GM23338 (cell line): ENCODE measurements at regions not wholly inside any gene's neighbourhood (a gene's known extent, or its start where the extent isn't known, plus 50 kb on each side); places are given as distances from the start of the nearest gene placed in this dataset.

Source experiments
- ATAC-seq: fragments of 200-7000 bp; cut with Tn5 transposase; 3 replicates; pipeline ENCODE4 v1.9.1; 2020
- DNase-seq: peaks from one replicate; pipeline ENCODE4 v3.0.0-alpha.2; 2015; ENCODE audit warnings: low spot score
- H2AFZ ChIP-seq: fragments of 200-600 bp; sonication (generic); 2 replicates; pipeline ENCODE4 v1.8.0; 2016; ENCODE audit warnings: antibody characterized with exemption, mild to moderate bottlenecking, moderate library complexity
- H3F3A ChIP-seq: fragments of 200-600 bp; sonication (generic); replicated peaks from 2 replicates; pipeline ENCODE4 v1.8.0; 2017; ENCODE audit warnings: antibody characterized with exemption, mixed run types, low read depth
- H3K27ac ChIP-seq: fragments of 200-600 bp; sonication (generic); 2 replicates; pipeline ENCODE4 v1.6.1; 2016; ENCODE audit warnings: low read depth
- H3K27me3 ChIP-seq: fragments of 200-600 bp; sonication (generic); 2 replicates; pipeline ENCODE4 v1.8.0; 2016; ENCODE audit warnings: mild to moderate bottlenecking, mixed run types, moderate library complexity; ENCODE audit not compliant: insufficient read depth
- H3K36me3 ChIP-seq: fragments of 200-600 bp; sonication (generic); 2 replicates; pipeline ENCODE4 v1.8.0; 2016; ENCODE audit warnings: mild to moderate bottlenecking; ENCODE audit not compliant: insufficient read depth
- H3K4me1 ChIP-seq: fragments of 200-600 bp; sonication (generic); 2 replicates; pipeline ENCODE4 v1.8.0; 2016; ENCODE audit warnings: mild to moderate bottlenecking, moderate library complexity; ENCODE audit not compliant: insufficient read depth
- H3K4me2 ChIP-seq: fragments of 200-600 bp; sonication (generic); 2 replicates; pipeline ENCODE4 v1.7.1; 2017; ENCODE audit warnings: mixed run types
- H3K4me3 ChIP-seq: fragments of 200-600 bp; sonication (generic); 2 replicates; pipeline ENCODE4 v1.6.1; 2016; ENCODE audit warnings: mixed run types
- H3K79me2 ChIP-seq: fragments of 200-600 bp; sonication (generic); replicated peaks from 2 replicates; pipeline ENCODE4 v1.8.0; 2017; ENCODE audit warnings: mild to moderate bottlenecking; ENCODE audit not compliant: insufficient read depth
- H3K9me2 ChIP-seq: fragments of 200-600 bp; sonication (generic); 2 replicates; pipeline ENCODE4 v1.8.0; 2017; ENCODE audit not compliant: insufficient read depth
- H4K20me1 ChIP-seq: fragments of 200-600 bp; sonication (generic); replicated peaks from 2 replicates; pipeline ENCODE4 v1.8.0; 2017; ENCODE audit warnings: mild to moderate bottlenecking; ENCODE audit not compliant: insufficient read depth
- H3K27ac Mint-ChIP-seq: 2 replicates; pipeline ENCODE4 v1.8.0; 2020; ENCODE audit warnings: inconsistent platforms, mild to moderate bottlenecking, moderate library complexity, mixed read lengths
- H3K27me3 Mint-ChIP-seq: 3 replicates; pipeline ENCODE4 v1.8.0; 2022; ENCODE audit warnings: low read depth, mild to moderate bottlenecking, moderate library complexity, mixed read lengths, inconsistent platforms; ENCODE audit not compliant: insufficient read depth, poor library complexity
- H3K36me3 Mint-ChIP-seq: 3 replicates; pipeline ENCODE4 v1.8.0; 2021; ENCODE audit warnings: low read depth, mild to moderate bottlenecking, inconsistent platforms, moderate library complexity, mixed read lengths
- H3K4me1 Mint-ChIP-seq: 3 replicates; pipeline ENCODE4 v1.8.0; 2020; ENCODE audit warnings: mild to moderate bottlenecking, inconsistent platforms, mixed read lengths
- H3K4me3 Mint-ChIP-seq: 3 replicates; pipeline ENCODE4 v1.8.0; 2021; ENCODE audit warnings: moderate library complexity, mild to moderate bottlenecking, inconsistent platforms, mixed read lengths
- H3K9me3 Mint-ChIP-seq: 3 replicates; pipeline ENCODE4 v1.8.0; 2020; ENCODE audit warnings: moderate library complexity, mild to moderate bottlenecking, inconsistent platforms, mixed read lengths
- JUNB ChIP-seq: IDR thresholded peaks from one replicate; pipeline ENCODE4 v1.6.1; 2016; ENCODE audit warnings: antibody characterized with exemption; ENCODE audit not compliant: unreplicated experiment
- REST ChIP-seq: IDR thresholded peaks from one replicate; pipeline ENCODE4 v1.6.1; 2018; ENCODE audit warnings: antibody characterized with exemption; ENCODE audit not compliant: unreplicated experiment
- TF ChIP-seq, protein P1 (sequence below), 2 experiments: fragments of 200-600 bp in 1 of 2; sonication (generic) in 1 of 2; conservative IDR thresholded peaks; 2 replicates each; pipeline versions ENCODE4 v1.5.1 to v1.6.1; 2016 to 2017; ENCODE audit warnings: antibody characterized with exemption in 2 of 2, low read depth in 2 of 2, mild to moderate bottlenecking in 2 of 2, moderate library complexity in 1 of 2

GRCh38 chr2:81235601-81236000 lies 931.0 kb upstream of the LRRTM1 start:
- H3K4me2 ChIP-seq: no peak overlapping the region
- Mint-ChIP-seq H3K4me3 (no peak overlapping the region), H3K4me1 (no peaks in the 10 kb centered on the region), H3K27me3 (no peaks in the 10 kb centered on the region), H3K36me3 (no peaks in the 10 kb centered on the region), H3K27ac (no peak overlapping the region), H3K9me3 (no peaks in the 10 kb centered on the region)
- no peaks in the 10 kb centered on the region for H3K79me2 ChIP-seq
- H3K27me3 ChIP-seq: no peaks in the 10 kb centered on the region
- no peak overlapping the region for H3K4me3 ChIP-seq
- H3K27ac ChIP-seq: no peak overlapping the region
- H3F3A ChIP-seq: no peaks in the 10 kb centered on the region
- H3K36me3 ChIP-seq: no peaks in the 10 kb centered on the region
- no peaks in the 10 kb centered on the region for H3K4me1 ChIP-seq
- ATAC-seq: no peak
- H4K20me1 ChIP-seq: no peaks in the 10 kb centered on the region
- peak; percentile 13 for DNase-seq
- no peaks in the 10 kb centered on the region for H3K9me2 ChIP-seq
- no peak overlapping the region for H2AFZ ChIP-seq
- TF ChIP-seq, protein P1, sequence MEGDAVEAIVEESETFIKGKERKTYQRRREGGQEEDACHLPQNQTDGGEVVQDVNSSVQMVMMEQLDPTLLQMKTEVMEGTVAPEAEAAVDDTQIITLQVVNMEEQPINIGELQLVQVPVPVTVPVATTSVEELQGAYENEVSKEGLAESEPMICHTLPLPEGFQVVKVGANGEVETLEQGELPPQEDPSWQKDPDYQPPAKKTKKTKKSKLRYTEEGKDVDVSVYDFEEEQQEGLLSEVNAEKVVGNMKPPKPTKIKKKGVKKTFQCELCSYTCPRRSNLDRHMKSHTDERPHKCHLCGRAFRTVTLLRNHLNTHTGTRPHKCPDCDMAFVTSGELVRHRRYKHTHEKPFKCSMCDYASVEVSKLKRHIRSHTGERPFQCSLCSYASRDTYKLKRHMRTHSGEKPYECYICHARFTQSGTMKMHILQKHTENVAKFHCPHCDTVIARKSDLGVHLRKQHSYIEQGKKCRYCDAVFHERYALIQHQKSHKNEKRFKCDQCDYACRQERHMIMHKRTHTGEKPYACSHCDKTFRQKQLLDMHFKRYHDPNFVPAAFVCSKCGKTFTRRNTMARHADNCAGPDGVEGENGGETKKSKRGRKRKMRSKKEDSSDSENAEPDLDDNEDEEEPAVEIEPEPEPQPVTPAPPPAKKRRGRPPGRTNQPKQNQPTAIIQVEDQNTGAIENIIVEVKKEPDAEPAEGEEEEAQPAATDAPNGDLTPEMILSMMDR (conservative IDR thresholded peaks at IDR 0.05; ENCODE audit: low read depth in 2 of 2): peak; percentile 27 to 40
- no peak for TF ChIP-seq REST

- Histone ChIP-seq H3K9me2 (no peaks in the 10 kb centered on the region), H4K20me1 (no peaks in the 10 kb centered on the region), H3K4me2 (no peak overlapping the region), H3K79me2 (no peaks in the 10 kb centered on the region), H3K36me3 (no peaks in the 10 kb centered on the region), H3F3A (no peaks in the 10 kb centered on the region), H2AFZ (no peak overlapping the region), H3K27me3 (no peaks in the 10 kb centered on the region), H3K4me3 (no peak overlapping the region), H3K4me1 (no peaks in the 10 kb centered on the region), H3K27ac (no peak overlapping the region)
- Mint-ChIP-seq H3K36me3 (no peaks in the 10 kb centered on the region), H3K4me3 (no peak overlapping the region), H3K27me3 (no peaks in the 10 kb centered on the region), H3K9me3 (no peaks in the 10 kb centered on the region), H3K27ac (no peak overlapping the region), H3K4me1 (no peaks in the 10 kb centered on the region)
- DNase-seq (no peak), ATAC-seq (no peak)
- TF ChIP-seq REST: no peak
- TF ChIP-seq JUNB: no peak
These were observed 930.2 kb upstream of the LRRTM1 start for GRCh38 chr2:81234711-81235110.
